Vagina (tissue), 2 donors: ENCODE measurements at regions not wholly inside any gene's neighbourhood (a gene's known extent, or its start where the extent isn't known, plus 50 kb on each side); places are given as distances from the start of the nearest gene placed in this dataset.

Experiments used
- DNase-seq, 2 donors: peaks; one replicate each; pipeline ENCODE4 v3.0.0-alpha.2; 2017; ENCODE audit errors: extremely low spot score in 2 of 2
- H3K27ac ChIP-seq: fragments of 200-600 bp; sonication (generic); one replicate; pipeline ENCODE4 v1.5.1; 2019
- H3K27me3 ChIP-seq: fragments of 200-600 bp; sonication (generic); one replicate; pipeline ENCODE4 v1.5.1; 2019
- H3K36me3 ChIP-seq, 2 donors: fragments of 200-600 bp; sonication (generic); one replicate each; pipeline ENCODE4 v1.5.1; 2017 to 2019
- H3K4me1 ChIP-seq: fragments of 200-600 bp; sonication (generic); one replicate; pipeline ENCODE4 v1.5.1; 2019
- H3K4me3 ChIP-seq, 2 donors: fragments of 200-600 bp; sonication (generic); 1 replicate in 1 of 2; 2 replicates in 1 of 2; pipeline ENCODE4 v1.5.1; 2016 to 2019
- H3K9me3 ChIP-seq: fragments of 200-600 bp; sonication (generic); one replicate; pipeline ENCODE4 v1.5.1; 2019
- CTCF ChIP-seq, 3 experiments: fragments of 450-650 bp in 2 of 3; fragments of 200-600 bp in 1 of 3; sonication (generic) in 1 of 3; IDR thresholded peaks; one replicate each; pipeline ENCODE4 v1.5.1; 2017 to 2019; ENCODE audit warnings: antibody characterized with exemption in 3 of 3, mild to moderate bottlenecking in 2 of 3, moderate library complexity in 2 of 3
- POLR2A ChIP-seq, 2 donors: fragments of 450-650 bp; IDR thresholded peaks; one replicate each; pipeline ENCODE4 v1.6.1; 2017; ENCODE audit warnings: antibody characterized with exemption in 2 of 2, mild to moderate bottlenecking in 2 of 2, moderate library complexity in 2 of 2
- POLR2AphosphoS5 ChIP-seq, 2 donors: sonication (generic); formaldehyde crosslinking; IDR thresholded peaks; one replicate each; pipeline ENCODE4 v1.9.0; 2017; ENCODE audit warnings: antibody characterized with exemption in 2 of 2, mild to moderate bottlenecking in 2 of 2, low read depth in 1 of 2; ENCODE audit not compliant: insufficient read depth in 1 of 2
- intact Hi-C: fragments of 100-400 bp; cut with DNase I; formaldehyde crosslinking; loops from one replicate; pipeline ENCODE4 v1.15.1; 2023

GRCh38 chr10:93182790-93183189 is 109.1 kb downstream of the CYP26A1 start:
- TF ChIP-seq POLR2A (IDR thresholded peaks at IDR 0.05) (no peak), POLR2AphosphoS5 (IDR thresholded peaks at IDR 0.05; ENCODE audit: insufficient read depth in 1 of 2, low read depth in 1 of 2) (no peak), CTCF (IDR thresholded peaks at IDR 0.05) (no peak)
- H3K27me3 ChIP-seq = no peaks in the 10 kb centered on the region
- no peaks in the 10 kb centered on the region for H3K4me1 ChIP-seq
- H3K4me3 ChIP-seq = no peak overlapping the region
- no peak for DNase-seq
- H3K36me3 ChIP-seq = no peaks in the 10 kb centered on the region
- intact Hi-C loops = no loop called here
- no peak overlapping the region for H3K27ac ChIP-seq
- H3K9me3 ChIP-seq = no peaks in the 10 kb centered on the region

- Histone ChIP-seq H3K4me3 (no peak overlapping the region), H3K9me3 (no peaks in the 10 kb centered on the region), H3K4me1 (no peaks in the 10 kb centered on the region), H3K36me3 (no peaks in the 10 kb centered on the region), H3K27me3 (no peaks in the 10 kb centered on the region), H3K27ac (no peak overlapping the region)
- TF ChIP-seq POLR2A (IDR thresholded peaks at IDR 0.05) (no peak), POLR2AphosphoS5 (IDR thresholded peaks at IDR 0.05; ENCODE audit: insufficient read depth in 1 of 2, low read depth in 1 of 2) (no peak), CTCF (IDR thresholded peaks at IDR 0.05) (no peak)
- intact Hi-C loops = no loop called here
- DNase-seq = no peak
Observed at GRCh38 chr10:93186653-93187052, 113.0 kb downstream of the CYP26A1 start.

- Histone ChIP-seq H3K4me1 (no peaks in the 10 kb centered on the region), H3K9me3 (no peaks in the 10 kb centered on the region), H3K27me3 (no peaks in the 10 kb centered on the region), H3K4me3 (no peak overlapping the region), H3K36me3 (no peaks in the 10 kb centered on the region), H3K27ac (no peak overlapping the region)
- intact Hi-C loops = no loop called here
- TF ChIP-seq POLR2A (IDR thresholded peaks at IDR 0.05) (no peak), POLR2AphosphoS5 (IDR thresholded peaks at IDR 0.05; ENCODE audit: insufficient read depth in 1 of 2, low read depth in 1 of 2) (no peak), CTCF (IDR thresholded peaks at IDR 0.05) (no peak)
- no peak for DNase-seq
Observed at GRCh38 chr10:93189944-93190343, 116.3 kb downstream of the CYP26A1 start.

- TF ChIP-seq POLR2AphosphoS5 (IDR thresholded peaks at IDR 0.05; ENCODE audit: insufficient read depth in 1 of 2, low read depth in 1 of 2) (no peak), CTCF (IDR thresholded peaks at IDR 0.05) (no peak), POLR2A (IDR thresholded peaks at IDR 0.05) (no peak)
- Histone ChIP-seq H3K4me3 (no peak overlapping the region), H3K4me1 (no peaks in the 10 kb centered on the region), H3K9me3 (no peaks in the 10 kb centered on the region), H3K27me3 (no peaks in the 10 kb centered on the region), H3K36me3 (no peaks in the 10 kb centered on the region), H3K27ac (no peak overlapping the region)
- DNase-seq = no peak
- intact Hi-C loops = no loop called here
Observed at GRCh38 chr10:93190372-93190771, 116.7 kb downstream of the CYP26A1 start.

- DNase-seq = no peak
- Histone ChIP-seq H3K4me3 (no peak overlapping the region), H3K36me3 (no peaks in the 10 kb centered on the region), H3K9me3 (no peaks in the 10 kb centered on the region), H3K27ac (no peak overlapping the region), H3K27me3 (no peaks in the 10 kb centered on the region), H3K4me1 (peaks cover 6% of the 10 kb centered on the region)
- intact Hi-C loops = no loop called here
- TF ChIP-seq POLR2A (IDR thresholded peaks at IDR 0.05) = no peak
- no peak for TF ChIP-seq POLR2AphosphoS5 (IDR thresholded peaks at IDR 0.05; ENCODE audit: insufficient read depth in 1 of 2, low read depth in 1 of 2)
- no peak for TF ChIP-seq CTCF (IDR thresholded peaks at IDR 0.05)
Observed at GRCh38 chr10:93193906-93194305, 120.2 kb downstream of the CYP26A1 start.
